WTC11 (cell line): ENCODE measurements at regions not wholly inside any gene's neighbourhood (a gene's known extent, or its start where the extent isn't known, plus 50 kb on each side); places are given as distances from the start of the nearest gene placed in this dataset.

ENCODE experiments used
- CREB1 ChIP-seq: sonication (generic); formaldehyde crosslinking; IDR thresholded peaks from 2 replicates; pipeline ENCODE4 v1.8.0; 2023; ENCODE audit warnings: mild to moderate bottlenecking, missing genetic modification reagents
- MLX ChIP-seq: sonication (generic); formaldehyde crosslinking; IDR thresholded peaks from 2 replicates; pipeline ENCODE4 v1.8.1; 2023; ENCODE audit warnings: mild to moderate bottlenecking, missing genetic modification reagents, moderate library complexity
- NR2C2 ChIP-seq: sonication (generic); formaldehyde crosslinking; IDR thresholded peaks from 2 replicates; pipeline ENCODE4 v1.8.0; 2022; ENCODE audit warnings: mild to moderate bottlenecking, missing genetic modification reagents
- TF ChIP-seq, protein P1 (sequence below): fragments of 200-600 bp; IDR thresholded peaks from 2 replicates; pipeline ENCODE4 v1.8.0; 2022; ENCODE audit warnings: antibody characterized with exemption

DNA sequence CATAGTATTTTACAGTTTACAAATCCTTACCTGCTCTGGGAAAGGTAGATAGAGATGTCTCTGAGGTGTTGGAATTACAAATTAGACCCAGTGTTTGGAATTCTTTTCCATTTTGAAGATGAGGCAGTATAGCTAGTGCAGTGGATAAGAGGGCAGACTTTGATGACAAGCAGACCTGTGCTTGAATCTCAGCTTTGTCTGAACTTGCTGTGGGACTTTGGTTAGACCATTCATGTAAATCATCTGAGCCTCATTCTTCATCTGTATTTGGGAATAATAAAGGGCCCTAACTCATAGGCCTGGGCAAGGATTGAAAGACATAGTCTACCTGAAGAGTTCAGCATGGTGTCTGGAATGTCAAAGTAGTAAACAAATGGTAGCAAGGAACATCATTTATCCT, 77.2 kb upstream of the BOD1L1 start:
- TF ChIP-seq, protein P1, sequence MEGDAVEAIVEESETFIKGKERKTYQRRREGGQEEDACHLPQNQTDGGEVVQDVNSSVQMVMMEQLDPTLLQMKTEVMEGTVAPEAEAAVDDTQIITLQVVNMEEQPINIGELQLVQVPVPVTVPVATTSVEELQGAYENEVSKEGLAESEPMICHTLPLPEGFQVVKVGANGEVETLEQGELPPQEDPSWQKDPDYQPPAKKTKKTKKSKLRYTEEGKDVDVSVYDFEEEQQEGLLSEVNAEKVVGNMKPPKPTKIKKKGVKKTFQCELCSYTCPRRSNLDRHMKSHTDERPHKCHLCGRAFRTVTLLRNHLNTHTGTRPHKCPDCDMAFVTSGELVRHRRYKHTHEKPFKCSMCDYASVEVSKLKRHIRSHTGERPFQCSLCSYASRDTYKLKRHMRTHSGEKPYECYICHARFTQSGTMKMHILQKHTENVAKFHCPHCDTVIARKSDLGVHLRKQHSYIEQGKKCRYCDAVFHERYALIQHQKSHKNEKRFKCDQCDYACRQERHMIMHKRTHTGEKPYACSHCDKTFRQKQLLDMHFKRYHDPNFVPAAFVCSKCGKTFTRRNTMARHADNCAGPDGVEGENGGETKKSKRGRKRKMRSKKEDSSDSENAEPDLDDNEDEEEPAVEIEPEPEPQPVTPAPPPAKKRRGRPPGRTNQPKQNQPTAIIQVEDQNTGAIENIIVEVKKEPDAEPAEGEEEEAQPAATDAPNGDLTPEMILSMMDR: no peak
- TF ChIP-seq NR2C2 (no peak), MLX (no peak), CREB1 (CRISPR knock-in tag) (no peak)
